Large intestine (tissue), 3 donors: ENCODE measurements at regions not wholly inside any gene's neighbourhood (a gene's known extent, or its start where the extent isn't known, plus 50 kb on each side); places are given as distances from the start of the nearest gene placed in this dataset.

ENCODE experiments used
- DNase-seq, 2 donors: peaks; one replicate each; pipeline versions ENCODE4 v3.0.0 to v3.0.0-alpha.2; 2013
- H3K27ac ChIP-seq: one replicate; pipeline ENCODE4 v1.5.1; 2013; ENCODE audit warnings: low read length
- H3K27me3 ChIP-seq: 2 replicates; pipeline ENCODE4 v1.6.1; 2013; ENCODE audit warnings: low read length; ENCODE audit not compliant: control insufficient read depth, insufficient read depth
- H3K36me3 ChIP-seq: 2 replicates; pipeline ENCODE4 v1.6.1; 2013; ENCODE audit warnings: low read length; ENCODE audit not compliant: control insufficient read depth, insufficient read depth
- H3K4me1 ChIP-seq: one replicate; pipeline ENCODE4 v1.6.1; 2013; ENCODE audit warnings: low read length; ENCODE audit not compliant: control insufficient read depth, insufficient read depth
- H3K4me3 ChIP-seq: one replicate; pipeline ENCODE4 v1.5.1; 2013; ENCODE audit warnings: low read length
- H3K9me3 ChIP-seq: one replicate; pipeline ENCODE4 v1.6.1; 2013; ENCODE audit warnings: mild to moderate bottlenecking, low read depth, low read length, moderate library complexity; ENCODE audit not compliant: control insufficient read depth
- WGBS: methylation state at CpG from one replicate; pipeline ENCODE4 v1.1.5; 2013; ENCODE audit warnings: low lambda C conversion rate; ENCODE audit not compliant: insufficient coverage; 5-methylcytosine and 5-hydroxymethylcytosine counted together

DNA sequence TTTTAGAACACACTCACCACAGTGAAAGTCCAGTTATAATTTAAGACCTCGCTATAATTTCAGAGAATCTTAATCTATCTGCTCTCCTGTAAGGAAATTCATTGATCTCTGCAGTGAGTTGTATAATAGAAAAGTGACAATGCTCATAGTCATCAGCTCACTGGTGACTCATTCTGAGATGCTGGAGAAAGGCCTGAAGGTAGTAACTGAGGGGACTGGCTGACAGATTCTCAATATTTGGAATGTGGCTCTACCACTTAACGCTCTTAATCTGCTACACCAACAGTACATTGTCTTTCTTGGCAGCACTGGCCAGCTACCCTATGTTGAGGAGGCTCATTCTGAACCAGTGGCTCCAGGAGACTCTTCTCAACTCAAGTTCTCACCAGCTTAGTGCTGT is 246.1 kb downstream of the RPRM start:
- Histone ChIP-seq H3K27me3 (no peaks in the 10 kb centered on the region), H3K36me3 (no peaks in the 10 kb centered on the region), H3K27ac (no peak overlapping the region), H3K4me1 (no peaks in the 10 kb centered on the region), H3K4me3 (no peak overlapping the region), H3K9me3 (no peaks in the 10 kb centered on the region)
- WGBS, result no CpG with 5 or more reads among the region's 2 CpGs
- DNase-seq, result no peak

DNA sequence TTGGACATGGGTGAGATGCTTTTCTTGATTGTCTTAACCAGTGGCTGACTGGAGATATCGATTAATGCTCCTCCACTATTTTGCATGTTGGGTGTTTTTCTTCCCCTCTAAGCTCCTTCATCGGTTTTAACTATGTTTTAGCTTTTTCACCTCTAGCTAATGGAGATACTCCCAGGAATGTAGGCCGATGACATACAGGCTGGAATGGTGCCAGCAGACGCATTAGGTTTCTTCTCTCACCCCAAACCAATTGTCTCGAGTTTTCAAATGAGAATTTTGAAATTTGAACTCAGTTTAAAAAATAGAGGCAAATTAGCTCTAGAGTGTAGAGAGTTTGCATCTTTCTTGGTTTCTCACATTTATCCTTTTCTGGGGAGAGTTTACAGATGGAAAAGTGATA is 247.6 kb downstream of the RPRM start:
- WGBS, result 60% methylated on average over 1 of the region's 5 CpGs
- Histone ChIP-seq H3K27me3 (no peaks in the 10 kb centered on the region), H3K4me1 (no peaks in the 10 kb centered on the region), H3K4me3 (no peak overlapping the region), H3K36me3 (no peaks in the 10 kb centered on the region), H3K9me3 (peaks cover under 1% of the 10 kb centered on the region), H3K27ac (no peak overlapping the region)
- no peak for DNase-seq

DNA sequence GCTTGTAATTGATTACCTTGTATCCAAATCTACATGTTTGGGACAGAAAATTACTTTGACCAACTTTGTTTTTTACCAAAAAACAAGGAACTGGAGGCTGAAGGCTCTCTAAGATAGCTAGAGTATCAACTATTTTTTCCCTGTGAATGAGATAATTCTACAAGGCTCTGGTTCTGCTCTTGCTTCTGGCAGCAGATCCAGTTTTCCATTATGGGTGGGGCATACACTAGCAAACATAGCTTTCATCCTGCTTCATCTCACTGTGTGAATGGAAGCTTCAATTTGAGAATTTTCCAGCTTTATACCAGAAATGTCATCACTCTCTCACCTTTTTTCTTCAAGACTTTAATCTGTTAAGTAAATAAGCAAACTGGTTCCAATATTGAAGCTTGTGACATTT is 249.7 kb downstream of the RPRM start:
- Histone ChIP-seq H3K9me3 (peaks cover 3% of the 10 kb centered on the region), H3K36me3 (no peaks in the 10 kb centered on the region), H3K4me1 (no peaks in the 10 kb centered on the region), H3K27ac (no peak overlapping the region), H3K27me3 (no peaks in the 10 kb centered on the region), H3K4me3 (no peak overlapping the region)
- no peak for DNase-seq

DNA sequence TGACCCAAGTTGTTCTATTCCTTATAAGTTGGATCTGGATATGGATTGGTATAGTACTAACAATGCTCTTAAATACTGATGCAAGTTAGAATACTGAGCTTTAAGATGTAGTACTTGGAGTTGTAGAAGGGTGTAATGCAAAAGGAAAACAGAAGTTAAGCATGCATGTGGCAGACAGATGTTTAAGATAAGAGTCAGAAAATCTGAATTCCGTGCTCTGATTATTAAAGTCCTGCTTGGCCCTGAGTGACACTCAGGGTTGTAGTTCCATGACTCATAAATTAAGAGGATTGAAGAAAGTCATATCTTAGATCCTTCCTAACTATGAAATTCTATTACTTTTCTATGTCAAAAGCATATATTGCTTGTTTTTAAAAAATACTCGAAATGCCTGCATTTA is 250.6 kb downstream of the RPRM start:
- WGBS, result 60% methylated on average over 1 of the region's 2 CpGs
- Histone ChIP-seq H3K4me1 (no peaks in the 10 kb centered on the region), H3K27me3 (no peaks in the 10 kb centered on the region), H3K27ac (no peak overlapping the region), H3K9me3 (peaks cover 3% of the 10 kb centered on the region), H3K36me3 (no peaks in the 10 kb centered on the region), H3K4me3 (no peak overlapping the region)
- no peak for DNase-seq

DNA sequence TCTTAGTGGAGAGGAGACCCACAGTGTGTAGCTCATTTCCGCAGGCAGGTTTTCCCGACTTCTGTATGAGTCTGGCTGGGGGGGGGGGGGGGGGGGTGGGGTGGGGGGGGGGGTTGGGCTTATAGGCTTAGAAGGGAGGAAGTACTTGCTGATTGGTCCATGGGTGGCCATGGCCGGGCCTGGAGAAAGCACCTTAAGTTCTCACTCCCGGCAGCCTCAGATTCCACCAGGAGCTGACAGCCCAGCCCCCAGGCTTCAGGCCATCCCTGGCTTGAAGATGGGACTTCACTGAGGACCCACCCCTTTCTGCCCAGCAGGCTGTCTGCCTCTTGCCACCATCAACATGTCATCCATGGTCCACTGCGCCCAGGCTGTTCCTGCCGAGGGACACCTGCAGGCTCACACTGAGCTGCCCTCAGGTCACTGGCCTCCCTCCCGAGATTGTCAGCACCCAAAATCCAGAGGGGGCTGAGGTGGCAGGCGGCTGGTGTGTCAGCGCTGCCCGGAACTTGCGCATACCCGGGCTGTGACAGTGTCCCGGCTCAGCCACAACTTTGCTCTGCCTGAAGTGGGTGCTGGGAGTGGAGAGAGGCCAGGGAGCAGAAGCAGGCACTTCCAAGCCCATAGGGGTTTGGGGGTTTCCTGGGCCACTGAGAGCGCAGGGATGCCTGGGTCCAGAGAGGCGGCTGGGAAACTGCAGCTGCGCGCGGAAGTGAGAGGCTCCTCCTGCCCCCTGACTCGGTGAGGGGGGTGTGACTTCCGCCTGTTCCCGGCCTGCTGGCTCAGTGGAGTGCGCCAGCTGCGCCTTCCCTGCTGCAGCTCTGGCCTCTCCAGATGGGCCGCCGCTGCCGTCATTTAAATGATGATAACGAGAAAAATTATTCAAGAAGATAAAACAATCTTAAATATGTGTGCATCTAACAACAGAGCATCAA is 256.1 kb downstream of the RPRM start:
- Histone ChIP-seq H3K9me3 (peaks cover 14% of the 10 kb centered on the region), H3K4me1 (no peaks in the 10 kb centered on the region), H3K27me3 (no peaks in the 10 kb centered on the region), H3K4me3 (no peak overlapping the region), H3K27ac (no peak overlapping the region), H3K36me3 (no peaks in the 10 kb centered on the region)
- no peak for DNase-seq
- WGBS, result no CpG with 5 or more reads among the region's 27 CpGs

DNA sequence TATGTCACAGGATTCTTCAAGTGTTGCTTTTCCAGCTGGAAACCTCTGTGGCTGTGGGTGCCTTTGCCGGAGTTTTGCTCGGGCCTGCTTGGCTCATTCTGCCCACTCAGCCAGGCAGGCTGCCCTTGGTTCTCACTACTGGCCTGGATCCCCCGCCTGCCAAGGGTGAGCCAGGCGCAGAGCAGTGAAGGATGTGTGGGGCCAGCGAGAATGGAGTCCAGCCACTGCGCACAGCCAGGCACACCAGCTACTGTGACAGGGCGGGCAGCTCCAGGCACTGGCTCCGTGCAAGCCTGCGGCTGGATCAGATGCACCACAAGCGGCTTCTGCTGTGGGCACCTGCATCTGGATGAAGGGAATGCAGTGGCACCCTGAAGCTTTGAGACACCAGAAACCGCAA is 257.1 kb downstream of the RPRM start:
- Histone ChIP-seq H3K36me3 (no peaks in the 10 kb centered on the region), H3K27ac (no peak overlapping the region), H3K9me3 (peaks cover 14% of the 10 kb centered on the region), H3K4me3 (no peak overlapping the region), H3K4me1 (no peaks in the 10 kb centered on the region), H3K27me3 (no peaks in the 10 kb centered on the region)
- WGBS, result 100% methylated on average over 1 of the region's 11 CpGs
- DNase-seq, result no peak

DNA sequence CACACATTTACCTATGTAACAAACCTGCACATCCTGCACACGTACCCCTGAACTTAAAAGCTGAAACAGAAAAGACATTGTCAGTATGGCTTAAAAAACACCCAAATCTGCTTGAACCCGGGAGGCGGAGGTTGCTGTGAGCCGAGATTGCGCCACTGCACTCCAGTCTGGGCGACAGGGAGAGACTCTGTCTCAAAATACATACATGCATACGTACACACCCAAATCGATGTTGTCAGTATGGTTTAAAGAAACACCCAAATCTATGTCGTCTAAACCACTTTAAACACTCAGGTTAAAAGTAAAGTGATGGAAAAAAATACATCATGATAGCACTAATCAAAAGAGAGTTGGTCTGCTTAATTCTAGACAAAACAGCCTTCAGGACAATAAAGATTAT is 257.5 kb downstream of the RPRM start:
- WGBS, result no CpG with 5 or more reads among the region's 9 CpGs
- Histone ChIP-seq H3K27ac (no peak overlapping the region), H3K9me3 (peaks cover 14% of the 10 kb centered on the region), H3K36me3 (no peaks in the 10 kb centered on the region), H3K4me3 (no peak overlapping the region), H3K27me3 (no peaks in the 10 kb centered on the region), H3K4me1 (no peaks in the 10 kb centered on the region)
- no peak for DNase-seq

DNA sequence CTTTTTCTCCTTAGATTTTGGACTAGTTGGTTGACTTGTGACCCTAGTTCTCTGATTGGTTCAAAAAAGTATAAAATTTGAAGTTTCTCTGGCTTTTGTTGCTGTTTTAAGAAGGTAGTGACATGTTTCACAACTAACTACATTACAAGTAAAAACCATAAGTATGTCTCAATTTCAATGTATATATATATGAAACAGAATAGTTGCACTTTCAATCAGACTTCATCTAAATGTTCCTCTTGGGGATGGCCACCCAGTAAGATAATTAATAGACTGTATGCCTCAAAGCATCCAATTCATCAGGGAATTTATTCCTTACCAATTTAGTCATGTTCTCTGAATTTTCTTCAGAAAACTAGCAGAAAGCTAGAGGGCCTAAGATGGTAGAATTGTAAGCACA is 259.7 kb downstream of the RPRM start:
- H3K27me3 ChIP-seq, result no peaks in the 10 kb centered on the region
- peaks cover 10% of the 10 kb centered on the region for H3K9me3 ChIP-seq

DNA sequence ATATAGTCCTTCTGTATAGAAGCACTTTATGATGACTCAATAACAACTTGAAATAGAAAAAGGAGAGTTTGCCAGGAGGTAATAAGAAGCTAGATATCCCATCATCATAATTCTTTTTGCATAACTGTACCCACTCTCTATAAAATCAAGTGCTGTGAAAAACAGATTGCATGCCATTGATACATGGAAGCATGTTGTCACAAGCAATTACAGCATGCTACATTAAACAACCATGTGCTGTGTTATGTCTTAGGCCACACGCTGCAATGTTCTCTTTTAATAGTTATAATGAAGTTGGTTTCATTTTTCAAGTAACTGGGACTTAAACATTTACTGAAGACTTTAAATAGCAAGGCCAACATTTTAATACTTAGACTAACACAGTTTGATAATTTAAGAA is 264.2 kb downstream of the RPRM start:
- no peaks in the 10 kb centered on the region for H3K36me3 ChIP-seq
- no CpG with 5 or more reads among the region's 1 CpG for WGBS
- no peak overlapping the region for H3K4me3 ChIP-seq
- no peaks in the 10 kb centered on the region for H3K27me3 ChIP-seq
- no peaks in the 10 kb centered on the region for H3K9me3 ChIP-seq
- H3K4me1 ChIP-seq, result no peaks in the 10 kb centered on the region
- no peak for DNase-seq
- H3K27ac ChIP-seq, result no peak overlapping the region

More for the DNA sequence above, 259.7 kb downstream of the RPRM start:
- Histone ChIP-seq H3K27ac (no peak overlapping the region), H3K36me3 (no peaks in the 10 kb centered on the region), H3K4me3 (no peak overlapping the region), H3K4me1 (no peaks in the 10 kb centered on the region)
- no peak for DNase-seq

DNA sequence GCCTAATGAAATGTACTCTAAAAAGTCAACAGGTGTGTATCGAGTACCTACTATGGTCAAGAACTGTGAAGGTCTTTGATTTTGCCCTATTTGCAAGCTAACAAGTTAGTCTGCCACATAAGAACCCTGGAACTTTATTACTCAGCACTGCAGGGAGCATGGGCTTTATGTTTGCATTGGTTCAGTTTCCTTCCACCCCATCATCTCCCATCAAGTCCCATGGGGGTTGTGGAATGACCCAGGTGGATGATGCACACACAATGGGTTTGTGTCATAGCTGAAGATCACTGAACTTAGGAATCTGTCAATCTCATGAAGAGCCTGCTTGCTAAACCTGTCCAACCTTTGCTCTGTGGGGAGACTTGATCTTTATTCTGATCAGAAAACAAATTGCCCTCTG is 265.5 kb downstream of the RPRM start:
- Histone ChIP-seq H3K4me3 (no peak overlapping the region), H3K9me3 (no peaks in the 10 kb centered on the region), H3K36me3 (no peaks in the 10 kb centered on the region), H3K27ac (no peak overlapping the region), H3K4me1 (no peaks in the 10 kb centered on the region), H3K27me3 (no peaks in the 10 kb centered on the region)
- WGBS, result 80% methylated on average over 1 of the region's 1 CpG
- no peak for DNase-seq
